Panc1 (cell line): ENCODE measurements at regions not wholly inside any gene's neighbourhood (a gene's known extent, or its start where the extent isn't known, plus 50 kb on each side); places are given as distances from the start of the nearest gene placed in this dataset.

ENCODE experiments used
- ATAC-seq: fragments of 200-7000 bp; cut with Tn5 transposase; 2 replicates; pipeline ENCODE4 v1.9.1; 2020; ENCODE audit warnings: mild to moderate bottlenecking, moderate library complexity
- BruUV-seq: library from RNA; stranded (reverse); fragments of 400-500 nt; replicated peaks from 2 replicates; lab custom pipeline; 2021; lab: Mats Ljungman, UMichigan
- CTCF ChIA-PET: fragments of 300-600 bp; sonication (Branson Sonifier 250); formaldehyde crosslinking; loops from one replicate; lab custom pipeline; 2022; ENCODE audit warnings: antibody characterized with exemption; lab: Charles Lee
- POLR2A ChIA-PET: fragments of 300-600 bp; sonication (Branson Sonifier 250); formaldehyde crosslinking; loops from one replicate; lab custom pipeline; 2022; ENCODE audit warnings: antibody characterized with exemption; lab: Charles Lee
- DNase-seq: peaks from one replicate; pipeline ENCODE4 v3.0.0-alpha.2; 2010; ENCODE audit warnings: low read depth, low spot score
- H3K27ac ChIP-seq: 2 replicates; pipeline ENCODE4 v1.5.1; 2011; ENCODE audit warnings: mild to moderate bottlenecking, low read length, inconsistent platforms
- H3K27me3 ChIP-seq: fragments of 200-500 bp; sonication (Bioruptor generic); 2 replicates; pipeline ENCODE4 v1.6.0; 2014; ENCODE audit warnings: low read length, inconsistent platforms; ENCODE audit not compliant: control insufficient read depth, insufficient read depth
- H3K36me3 ChIP-seq: fragments of 200-500 bp; sonication (Bioruptor generic); 2 replicates; pipeline ENCODE4 v1.5.1; 2014; ENCODE audit warnings: inconsistent platforms, mild to moderate bottlenecking, low read length, moderate library complexity; ENCODE audit not compliant: control insufficient read depth, insufficient read depth
- H3K4me1 ChIP-seq: 2 replicates; pipeline ENCODE4 v1.5.1; 2011; ENCODE audit warnings: inconsistent platforms, mild to moderate bottlenecking, low read length, moderate library complexity; ENCODE audit not compliant: control insufficient read depth, insufficient read depth
- H3K4me3 ChIP-seq, 2 experiments: 2 replicates each; pipeline ENCODE4 v1.5.1; 2011 to 2012; ENCODE audit warnings: low read depth in 2 of 2, low read length in 2 of 2, mild to moderate bottlenecking in 2 of 2, inconsistent platforms in 1 of 2, moderate library complexity in 1 of 2
- H3K9me3 ChIP-seq: fragments of 200-500 bp; sonication (Bioruptor generic); 2 replicates; pipeline ENCODE4 v1.5.1; 2014; ENCODE audit warnings: low read depth, mild to moderate bottlenecking, inconsistent platforms, low read length, moderate library complexity; ENCODE audit not compliant: control insufficient read depth, insufficient read depth
- POLR2AphosphoS5 ChIP-seq: IDR thresholded peaks from 2 replicates; pipeline ENCODE4 v1.6.1; 2012; ENCODE audit warnings: mild to moderate bottlenecking, low read depth, low read length, moderate library complexity
- SIN3A ChIP-seq: IDR thresholded peaks from 2 replicates; pipeline ENCODE4 v1.6.1; 2012; ENCODE audit warnings: low read depth, mild to moderate bottlenecking, low read length, moderate library complexity, borderline replicate concordance; ENCODE audit not compliant: insufficient read depth
- TCF7L2 ChIP-seq: IDR thresholded peaks from 2 replicates; pipeline ENCODE4 v1.6.1; 2011; ENCODE audit warnings: mild to moderate bottlenecking, low read depth, low read length, inconsistent platforms
- in situ Hi-C: cut with HindIII; loops from 2 replicates; pipeline ENCODE4 v1.10.0; 2016; ENCODE audit warnings: low sequenced_read_pairs, low pct_unique_long_range_greater_than_20kb
- intact Hi-C: fragments of 100-400 bp; cut with micrococcal nuclease; formaldehyde crosslinking; loops from one replicate; pipeline ENCODE4 v1.10.0; 2022; ENCODE audit not compliant: unreplicated experiment
- TF ChIP-seq, protein P1 (sequence below), 2 experiments: IDR thresholded peaks; 2 replicates each; pipeline ENCODE4 v1.6.1; 2011 to 2012; ENCODE audit warnings: low read depth in 2 of 2, control low read depth in 1 of 2, low read length in 1 of 2, mild to moderate bottlenecking in 1 of 2, moderate library complexity in 1 of 2; ENCODE audit not compliant: insufficient read depth in 1 of 2
- TF ChIP-seq, protein P2 (sequence below): fragments of 450-650 bp; IDR thresholded peaks from 2 replicates; pipeline ENCODE4 v1.5.1; 2017; ENCODE audit warnings: mild to moderate bottlenecking

DNA sequence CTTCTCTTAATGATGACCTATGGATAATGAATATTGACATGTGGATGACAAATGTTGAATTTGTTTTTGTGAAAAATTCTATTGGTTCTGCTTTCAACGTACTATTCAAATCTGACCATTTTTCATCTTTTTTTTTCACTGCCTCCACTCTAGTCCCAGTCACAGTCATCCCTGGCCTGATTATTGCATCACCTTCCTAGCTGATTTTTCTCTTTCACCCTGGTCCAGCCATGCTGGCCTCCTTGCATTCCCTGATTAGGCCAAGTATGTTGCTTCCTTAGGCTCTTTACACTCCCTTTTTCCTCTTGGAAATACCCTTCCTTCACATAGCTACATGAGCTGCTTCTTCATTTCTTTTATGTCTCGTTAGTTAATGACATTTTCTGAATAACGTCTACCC, 58.1 kb upstream of the MAP9 start:
- ChIA-PET POLR2A (no interaction called here), CTCF (interaction anchor here (0.6 kb wide), 1 partner anchor 252 kb away, joined by 3 read pairs; no protein-coding TSS in a partner anchor)
- Histone ChIP-seq H3K4me1 (no peaks in the 10 kb centered on the region), H3K9me3 (no peaks in the 10 kb centered on the region), H3K4me3 (no peak overlapping the region), H3K27ac (no peak overlapping the region), H3K27me3 (no peaks in the 10 kb centered on the region), H3K36me3 (no peaks in the 10 kb centered on the region)
- no peak for TF ChIP-seq SIN3A
- TF ChIP-seq, protein P1, sequence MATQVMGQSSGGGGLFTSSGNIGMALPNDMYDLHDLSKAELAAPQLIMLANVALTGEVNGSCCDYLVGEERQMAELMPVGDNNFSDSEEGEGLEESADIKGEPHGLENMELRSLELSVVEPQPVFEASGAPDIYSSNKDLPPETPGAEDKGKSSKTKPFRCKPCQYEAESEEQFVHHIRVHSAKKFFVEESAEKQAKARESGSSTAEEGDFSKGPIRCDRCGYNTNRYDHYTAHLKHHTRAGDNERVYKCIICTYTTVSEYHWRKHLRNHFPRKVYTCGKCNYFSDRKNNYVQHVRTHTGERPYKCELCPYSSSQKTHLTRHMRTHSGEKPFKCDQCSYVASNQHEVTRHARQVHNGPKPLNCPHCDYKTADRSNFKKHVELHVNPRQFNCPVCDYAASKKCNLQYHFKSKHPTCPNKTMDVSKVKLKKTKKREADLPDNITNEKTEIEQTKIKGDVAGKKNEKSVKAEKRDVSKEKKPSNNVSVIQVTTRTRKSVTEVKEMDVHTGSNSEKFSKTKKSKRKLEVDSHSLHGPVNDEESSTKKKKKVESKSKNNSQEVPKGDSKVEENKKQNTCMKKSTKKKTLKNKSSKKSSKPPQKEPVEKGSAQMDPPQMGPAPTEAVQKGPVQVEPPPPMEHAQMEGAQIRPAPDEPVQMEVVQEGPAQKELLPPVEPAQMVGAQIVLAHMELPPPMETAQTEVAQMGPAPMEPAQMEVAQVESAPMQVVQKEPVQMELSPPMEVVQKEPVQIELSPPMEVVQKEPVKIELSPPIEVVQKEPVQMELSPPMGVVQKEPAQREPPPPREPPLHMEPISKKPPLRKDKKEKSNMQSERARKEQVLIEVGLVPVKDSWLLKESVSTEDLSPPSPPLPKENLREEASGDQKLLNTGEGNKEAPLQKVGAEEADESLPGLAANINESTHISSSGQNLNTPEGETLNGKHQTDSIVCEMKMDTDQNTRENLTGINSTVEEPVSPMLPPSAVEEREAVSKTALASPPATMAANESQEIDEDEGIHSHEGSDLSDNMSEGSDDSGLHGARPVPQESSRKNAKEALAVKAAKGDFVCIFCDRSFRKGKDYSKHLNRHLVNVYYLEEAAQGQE (IDR thresholded peaks at IDR 0.05; ENCODE audit: insufficient read depth in 1 of 2, low read depth in 2 of 2, low read length in 1 of 2): no peak
- TF ChIP-seq TCF7L2: no peak
- TF ChIP-seq POLR2AphosphoS5: no peak
- TF ChIP-seq, protein P2, sequence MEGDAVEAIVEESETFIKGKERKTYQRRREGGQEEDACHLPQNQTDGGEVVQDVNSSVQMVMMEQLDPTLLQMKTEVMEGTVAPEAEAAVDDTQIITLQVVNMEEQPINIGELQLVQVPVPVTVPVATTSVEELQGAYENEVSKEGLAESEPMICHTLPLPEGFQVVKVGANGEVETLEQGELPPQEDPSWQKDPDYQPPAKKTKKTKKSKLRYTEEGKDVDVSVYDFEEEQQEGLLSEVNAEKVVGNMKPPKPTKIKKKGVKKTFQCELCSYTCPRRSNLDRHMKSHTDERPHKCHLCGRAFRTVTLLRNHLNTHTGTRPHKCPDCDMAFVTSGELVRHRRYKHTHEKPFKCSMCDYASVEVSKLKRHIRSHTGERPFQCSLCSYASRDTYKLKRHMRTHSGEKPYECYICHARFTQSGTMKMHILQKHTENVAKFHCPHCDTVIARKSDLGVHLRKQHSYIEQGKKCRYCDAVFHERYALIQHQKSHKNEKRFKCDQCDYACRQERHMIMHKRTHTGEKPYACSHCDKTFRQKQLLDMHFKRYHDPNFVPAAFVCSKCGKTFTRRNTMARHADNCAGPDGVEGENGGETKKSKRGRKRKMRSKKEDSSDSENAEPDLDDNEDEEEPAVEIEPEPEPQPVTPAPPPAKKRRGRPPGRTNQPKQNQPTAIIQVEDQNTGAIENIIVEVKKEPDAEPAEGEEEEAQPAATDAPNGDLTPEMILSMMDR: no peak
- BruUV-seq: no TSS peak
- ATAC-seq (no peak), DNase-seq (no peak)
- intact Hi-C loops (no loop called here), in situ Hi-C loops (no loop called here)

DNA sequence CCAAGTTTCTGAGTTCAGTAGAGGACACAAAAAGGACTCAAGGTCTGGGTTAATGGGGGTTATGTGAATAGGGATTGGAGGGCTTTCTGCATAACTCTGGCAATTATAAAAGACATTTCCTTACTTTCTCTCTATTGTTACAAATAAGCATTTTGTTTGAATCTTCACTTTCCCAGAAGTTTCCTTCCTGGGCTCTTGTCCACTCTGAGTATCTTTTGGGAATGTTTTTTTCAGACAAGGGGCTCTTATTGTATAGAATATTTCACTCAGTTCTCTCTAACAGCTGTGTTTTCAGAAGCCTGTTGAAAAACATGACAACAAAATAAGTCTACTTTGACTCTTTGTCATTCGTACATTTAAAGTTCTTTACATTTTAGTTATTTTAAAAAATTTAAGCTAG, 57.6 kb upstream of the MAP9 start:
- H3K36me3 ChIP-seq: no peaks in the 10 kb centered on the region
- in situ Hi-C loops: no loop called here

More for the DNA sequence above, 57.6 kb upstream of the MAP9 start:
- ATAC-seq: no peak
- no peaks in the 10 kb centered on the region for H3K4me1 ChIP-seq
- TF ChIP-seq, protein P2: no peak
- TF ChIP-seq, protein P1 (IDR thresholded peaks at IDR 0.05; ENCODE audit: insufficient read depth in 1 of 2, low read depth in 2 of 2, low read length in 1 of 2): no peak
- TF ChIP-seq TCF7L2 (no peak), POLR2AphosphoS5 (no peak), SIN3A (no peak)
- CTCF ChIA-PET: no interaction called here
- DNase-seq: no peak
- no peak overlapping the region for H3K27ac ChIP-seq
- H3K27me3 ChIP-seq: no peaks in the 10 kb centered on the region
- intact Hi-C loops: no loop called here
- POLR2A ChIA-PET: no interaction called here
- no TSS peak for BruUV-seq
- no peaks in the 10 kb centered on the region for H3K9me3 ChIP-seq
- no peak overlapping the region for H3K4me3 ChIP-seq
